ENCODE measurements at regions not wholly inside any gene's neighbourhood (a gene's known extent, or its start where the extent isn't known, plus 50 kb on each side); places are given as distances from the start of the nearest gene placed in this dataset.

- intact Hi-C loops (cut with micrococcal nuclease), result no loop called here
- CTCF ChIA-PET, result no interaction called here
- Histone ChIP-seq H2AFZ (ENCODE audit: insufficient read depth, low read depth, low read length, poor library complexity, severe bottlenecking) (no peak overlapping the region), H3K4me2 (replicated peaks; ENCODE audit: low read depth, low read length, poor library complexity, severe bottlenecking) (no peak overlapping the region), H3K9ac (ENCODE audit: low read length) (no peak overlapping the region), H3K27ac (ENCODE audit: low read length in 2 of 2) (no peak overlapping the region), H3K27me3 (replicated peaks in 1 of 4; ENCODE audit: control extremely low read depth in 1 of 4, control insufficient read depth in 3 of 4, insufficient read depth in 4 of 4, low read length in 3 of 4) (no peaks in the 10 kb centered on the region), H3K9me3 (ENCODE audit: control extremely low read depth in 1 of 3, control insufficient read depth in 2 of 3, insufficient read depth in 1 of 3, low read length in 2 of 3) (peaks cover 0 to 2% (median 0%) of the 10 kb centered on the region in 3 donors), H3K4me3 (ENCODE audit: control extremely low read depth in 1 of 5, extremely low read depth in 1 of 5, insufficient read depth in 1 of 5, low read depth in 2 of 5, low read length in 4 of 5) (no peak overlapping the region), H3K36me3 (replicated peaks in 1 of 2; ENCODE audit: control extremely low read depth in 1 of 2, control insufficient read depth in 1 of 2, extremely low read depth in 1 of 2, insufficient read depth in 2 of 2, low read length in 1 of 2) (no peaks in the 10 kb centered on the region), H4K20me1 (ENCODE audit: control insufficient read depth, insufficient read depth, low read length, poor library complexity, severe bottlenecking) (no peaks in the 10 kb centered on the region), H3K79me2 (ENCODE audit: control insufficient read depth, insufficient read depth, low read length) (no peaks in the 10 kb centered on the region), H3K4me1 (ENCODE audit: control insufficient read depth in 2 of 2, insufficient read depth in 2 of 2, low read length in 2 of 2) (no peaks in the 10 kb centered on the region)
- ATAC-seq (ENCODE audit: low read depth) (no peak), DNase-seq (no peak)
- Mint-ChIP-seq H3K4me1 (no peaks in the 10 kb centered on the region), H3K27ac (no peak overlapping the region), H3K27me3 (peaks cover 11% of the 10 kb centered on the region), H3K9me3 (ENCODE audit: insufficient read depth) (no peaks in the 10 kb centered on the region), H3K4me3 (no peak overlapping the region)
- WGBS (ENCODE audit: insufficient coverage), result 87% methylated on average over 3 of the region's 7 CpGs
- POLR2A ChIA-PET, result interaction anchor here (0.6 kb wide), 1 partner anchor 528 kb away, joined by 4 read pairs; no protein-coding TSS in a partner anchor
- TF ChIP-seq CTCF (IDR thresholded peaks at IDR 0.05), result no peak
- TF ChIP-seq EZH2 (IDR thresholded peaks at IDR 0.05; ENCODE audit: borderline replicate concordance, insufficient read depth, low read depth, low read length, poor library complexity, severe bottlenecking), result no peak
Observed at GRCh38 chr2:16178551-16179130, 238.3 kb downstream of the MYCN start.

GRCh38 chr2:16177671-16178180 lies 237.4 kb downstream of the MYCN start:
- Histone ChIP-seq H3K4me1 (ENCODE audit: control insufficient read depth in 2 of 2, insufficient read depth in 2 of 2, low read length in 2 of 2) (no peaks in the 10 kb centered on the region), H3K9ac (ENCODE audit: low read length) (no peak overlapping the region), H3K9me3 (ENCODE audit: control extremely low read depth in 1 of 3, control insufficient read depth in 2 of 3, insufficient read depth in 1 of 3, low read length in 2 of 3) (peaks cover 0 to 2% (median 0%) of the 10 kb centered on the region in 3 donors), H3K27me3 (replicated peaks in 1 of 4; ENCODE audit: control extremely low read depth in 1 of 4, control insufficient read depth in 3 of 4, insufficient read depth in 4 of 4, low read length in 3 of 4) (no peaks in the 10 kb centered on the region), H3K79me2 (ENCODE audit: control insufficient read depth, insufficient read depth, low read length) (no peaks in the 10 kb centered on the region), H3K4me3 (ENCODE audit: control extremely low read depth in 1 of 5, extremely low read depth in 1 of 5, insufficient read depth in 1 of 5, low read depth in 2 of 5, low read length in 4 of 5) (no peak overlapping the region), H3K4me2 (replicated peaks; ENCODE audit: low read depth, low read length, poor library complexity, severe bottlenecking) (no peak overlapping the region), H4K20me1 (ENCODE audit: control insufficient read depth, insufficient read depth, low read length, poor library complexity, severe bottlenecking) (no peaks in the 10 kb centered on the region), H3K27ac (ENCODE audit: low read length in 2 of 2) (no peak overlapping the region), H2AFZ (ENCODE audit: insufficient read depth, low read depth, low read length, poor library complexity, severe bottlenecking) (no peak overlapping the region), H3K36me3 (replicated peaks in 1 of 2; ENCODE audit: control extremely low read depth in 1 of 2, control insufficient read depth in 1 of 2, extremely low read depth in 1 of 2, insufficient read depth in 2 of 2, low read length in 1 of 2) (no peaks in the 10 kb centered on the region)
- intact Hi-C loops (cut with micrococcal nuclease), result no loop called here
- no peak overlapping the region for H3K27ac Mint-ChIP-seq
- ChIA-PET CTCF (interaction anchor here (0.7 kb wide), 1 partner anchor 335 kb away, joined by 3 read pairs; no protein-coding TSS in a partner anchor), POLR2A (interaction anchor here (0.6 kb wide), 1 partner anchor 529 kb away, joined by 4 read pairs; no protein-coding TSS in a partner anchor)
- ATAC-seq (ENCODE audit: low read depth), result no peak
- TF ChIP-seq EZH2 (IDR thresholded peaks at IDR 0.05; ENCODE audit: borderline replicate concordance, insufficient read depth, low read depth, low read length, poor library complexity, severe bottlenecking) (no peak), CTCF (IDR thresholded peaks at IDR 0.05) (no peak)
- DNase-seq, result no peak
- no peaks in the 10 kb centered on the region for H3K4me1 Mint-ChIP-seq
- no peak overlapping the region for H3K4me3 Mint-ChIP-seq
- H3K9me3 Mint-ChIP-seq (ENCODE audit: insufficient read depth), result no peaks in the 10 kb centered on the region
- H3K27me3 Mint-ChIP-seq, result peaks cover 6% of the 10 kb centered on the region

All from B cell (primary cell).